ENCODE measurements at regions not wholly inside any gene's neighbourhood (a gene's known extent, or its start where the extent isn't known, plus 50 kb on each side); places are given as distances from the start of the nearest gene placed in this dataset.

DNA sequence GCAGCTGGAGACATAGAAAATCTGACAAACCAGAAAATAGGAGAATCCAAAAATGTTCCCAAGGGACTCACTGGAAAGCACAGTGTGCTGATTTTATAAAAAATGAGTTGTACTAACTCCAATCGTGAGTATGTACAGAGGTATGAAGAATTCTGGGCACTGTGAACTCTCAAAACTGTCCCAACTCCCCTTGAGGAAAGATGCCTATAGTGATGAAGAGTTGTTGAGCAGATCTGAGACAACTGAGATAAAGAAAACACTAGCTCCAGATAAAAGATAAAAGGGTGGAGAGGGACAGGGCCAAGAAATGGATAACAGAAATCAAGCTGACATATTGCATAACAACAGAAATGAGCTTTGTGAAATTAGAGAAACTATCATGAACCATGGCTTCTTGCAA is 481.4 kb downstream of the MAFB start:
- Histone ChIP-seq H3K27me3 (no peaks in the 10 kb centered on the region), H3K9me3 (peaks cover 0 to 13% (median 0%) of the 10 kb centered on the region in 12 donors), H3K36me3 (no peaks in the 10 kb centered on the region), H3K4me3 (no peak overlapping the region), H3K27ac (no peak overlapping the region), H3K4me1 (peaks cover 0 to 4% (median 0%) of the 10 kb centered on the region in 12 donors)
- peak in 2 of 4 donors; percentile 16 to 58 for ATAC-seq
- TF ChIP-seq POLR2A (IDR thresholded peaks at IDR 0.05), result no peak
- TF ChIP-seq, protein P1, sequence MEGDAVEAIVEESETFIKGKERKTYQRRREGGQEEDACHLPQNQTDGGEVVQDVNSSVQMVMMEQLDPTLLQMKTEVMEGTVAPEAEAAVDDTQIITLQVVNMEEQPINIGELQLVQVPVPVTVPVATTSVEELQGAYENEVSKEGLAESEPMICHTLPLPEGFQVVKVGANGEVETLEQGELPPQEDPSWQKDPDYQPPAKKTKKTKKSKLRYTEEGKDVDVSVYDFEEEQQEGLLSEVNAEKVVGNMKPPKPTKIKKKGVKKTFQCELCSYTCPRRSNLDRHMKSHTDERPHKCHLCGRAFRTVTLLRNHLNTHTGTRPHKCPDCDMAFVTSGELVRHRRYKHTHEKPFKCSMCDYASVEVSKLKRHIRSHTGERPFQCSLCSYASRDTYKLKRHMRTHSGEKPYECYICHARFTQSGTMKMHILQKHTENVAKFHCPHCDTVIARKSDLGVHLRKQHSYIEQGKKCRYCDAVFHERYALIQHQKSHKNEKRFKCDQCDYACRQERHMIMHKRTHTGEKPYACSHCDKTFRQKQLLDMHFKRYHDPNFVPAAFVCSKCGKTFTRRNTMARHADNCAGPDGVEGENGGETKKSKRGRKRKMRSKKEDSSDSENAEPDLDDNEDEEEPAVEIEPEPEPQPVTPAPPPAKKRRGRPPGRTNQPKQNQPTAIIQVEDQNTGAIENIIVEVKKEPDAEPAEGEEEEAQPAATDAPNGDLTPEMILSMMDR (IDR thresholded peaks at IDR 0.05), result no peak
- WGBS, 4 donors, result 17 to 30% (median 27%) methylated on average over 1 of the region's 1 CpG
- no peak for DNase-seq
- intact Hi-C loops (cut with DNase I), result no loop called here

DNA sequence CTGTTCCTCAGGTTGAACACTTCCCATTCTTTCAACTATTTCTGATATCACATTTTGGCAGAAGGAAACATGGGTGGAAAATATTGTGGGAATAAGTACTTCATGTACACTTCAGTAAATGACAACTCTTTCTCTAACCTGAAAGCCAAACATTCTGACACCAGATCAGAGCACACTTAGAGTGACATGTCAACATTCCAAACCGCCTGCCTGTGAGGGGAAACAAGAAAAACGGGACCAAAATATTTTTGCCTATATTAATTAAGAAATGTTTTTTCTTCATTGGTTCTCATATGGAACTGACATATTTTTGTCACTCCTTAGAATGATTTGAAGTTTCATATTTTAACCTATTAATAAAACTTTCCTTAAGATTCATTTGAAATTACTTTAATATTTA is 483.1 kb downstream of the MAFB start:
- Histone ChIP-seq H3K27me3 (peaks cover 0 to 3% (median 0%) of the 10 kb centered on the region in 9 donors), H3K36me3 (no peaks in the 10 kb centered on the region), H3K27ac (no peak overlapping the region), H3K4me3 (no peak overlapping the region), H3K4me1 (peaks cover 0 to 4% (median 0%) of the 10 kb centered on the region in 12 donors), H3K9me3 (peaks cover 0 to 13% (median 0%) of the 10 kb centered on the region in 12 donors)
- no peak for ATAC-seq
- TF ChIP-seq, protein P1 (IDR thresholded peaks at IDR 0.05), result no peak
- TF ChIP-seq POLR2A (IDR thresholded peaks at IDR 0.05), result no peak
- WGBS, 4 donors, result 32 to 54% (median 43%) methylated on average over 2 of the region's 2 CpGs
- no peak for DNase-seq
- intact Hi-C loops (cut with DNase I), result no loop called here

DNA sequence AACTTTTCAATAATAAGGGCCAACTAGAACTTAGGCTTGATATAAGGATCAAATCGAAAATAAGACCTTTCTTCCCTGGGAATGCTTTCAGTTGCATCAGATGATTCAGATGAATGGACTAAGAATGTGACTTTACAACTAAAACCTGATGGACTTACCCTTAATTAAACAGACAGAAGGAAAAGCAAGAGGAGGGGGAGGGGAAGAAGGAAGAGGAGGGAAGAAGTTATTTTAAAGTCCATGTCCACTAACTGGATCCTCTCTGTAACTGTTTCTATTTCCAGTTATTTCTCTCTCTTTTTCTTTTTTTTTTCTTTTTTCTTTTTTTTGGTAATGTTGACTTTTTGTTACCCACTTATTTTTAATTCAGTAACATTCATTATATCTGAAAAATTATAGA is 486.0 kb downstream of the MAFB start:
- WGBS, 4 donors, result 86 to 96% (median 88%) methylated on average over 1 of the region's 1 CpG
- Histone ChIP-seq H3K36me3 (no peaks in the 10 kb centered on the region), H3K27me3 (peaks cover 0 to 3% (median 0%) of the 10 kb centered on the region in 9 donors), H3K27ac (no peak overlapping the region), H3K9me3 (peaks cover 0 to 5% (median 0%) of the 10 kb centered on the region in 12 donors), H3K4me1 (peaks cover 0 to 12% (median 0%) of the 10 kb centered on the region in 12 donors), H3K4me3 (no peak overlapping the region)
- DNase-seq (no peak), ATAC-seq (no peak)
- intact Hi-C loops (cut with DNase I), result no loop called here
- TF ChIP-seq POLR2A (IDR thresholded peaks at IDR 0.05), result no peak
- TF ChIP-seq, protein P1 (IDR thresholded peaks at IDR 0.05), result no peak

DNA sequence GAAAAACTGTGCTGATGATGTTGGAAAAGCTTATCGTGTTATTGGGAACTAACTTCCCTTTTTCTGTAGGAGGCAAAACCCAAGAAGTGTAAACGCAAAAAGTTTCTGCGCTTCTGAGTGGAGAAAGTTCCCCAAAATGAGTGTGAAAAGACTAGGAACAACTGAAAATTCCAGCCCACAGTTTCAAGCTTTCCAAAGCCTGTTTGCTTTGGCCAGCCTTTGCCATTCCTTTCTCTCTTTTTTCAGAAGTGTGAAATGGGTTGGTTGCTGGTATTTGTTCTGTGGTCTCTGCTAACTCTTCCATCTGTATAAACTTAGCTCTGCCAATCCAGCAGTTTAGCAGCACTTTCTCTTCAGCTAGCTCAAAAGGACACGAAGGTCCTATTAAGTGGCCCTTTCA is 491.3 kb downstream of the MAFB start:
- peak in 2 of 5 donors; percentile 15 to 28 for DNase-seq
- WGBS, 4 donors, result 45 to 62% (median 50%) methylated on average over 4 of the region's 4 CpGs
- ATAC-seq, result peak; percentile 49 to 71 (median 62)

More for the DNA sequence above, 491.3 kb downstream of the MAFB start:
- intact Hi-C loops (cut with DNase I), result no loop called here
- H3K9me3 ChIP-seq, result no peaks in the 10 kb centered on the region
- peaks cover 0 to 3% (median 0%) of the 10 kb centered on the region in 9 donors for H3K27me3 ChIP-seq
- TF ChIP-seq, protein P1 (IDR thresholded peaks at IDR 0.05), result no peak
- no peak for TF ChIP-seq POLR2A (IDR thresholded peaks at IDR 0.05)
- no peak overlapping the region for H3K4me3 ChIP-seq
- peak overlapping the region in 4 of 12 donors; percentile 10 to 42 (median 24) for H3K27ac ChIP-seq
- peaks cover 0 to 15% (median 0%) of the 10 kb centered on the region in 12 donors for H3K4me1 ChIP-seq
- H3K36me3 ChIP-seq, result no peaks in the 10 kb centered on the region
